CD4-positive, alpha-beta T cell (primary cell): ENCODE measurements at regions not wholly inside any gene's neighbourhood (a gene's known extent, or its start where the extent isn't known, plus 50 kb on each side); places are given as distances from the start of the nearest gene placed in this dataset.

Experiments used
- ATAC-seq: fragments of 200-7000 bp; cut with Tn5 transposase; one replicate; pipeline ENCODE4 v1.10.0; 2022; ENCODE audit warnings: mild to moderate bottlenecking; ENCODE audit not compliant: poor library complexity
- CTCF ChIA-PET: fragments of 350-600 bp; sonication (Branson Sonifier 250); formaldehyde crosslinking; loops from one replicate; lab custom pipeline; 2021; ENCODE audit warnings: antibody characterized with exemption, inconsistent platforms; lab: Charles Lee
- POLR2A ChIA-PET: fragments of 350-600 bp; sonication (Branson Sonifier 250); formaldehyde crosslinking; loops from one replicate; lab custom pipeline; 2021; ENCODE audit warnings: antibody characterized with exemption, inconsistent platforms; lab: Charles Lee
- DNase-seq, 14 experiments: peaks; one replicate each; pipeline ENCODE4 v3.0.0-alpha.2; 2013 to 2020; ENCODE audit warnings: mixed read lengths in 2 of 14
- H3K27ac ChIP-seq, 2 donors: one replicate each; pipeline versions ENCODE4 v1.5.1 to v1.7.0; 2013; ENCODE audit warnings: low read length in 2 of 2, low read depth in 1 of 2, mild to moderate bottlenecking in 1 of 2
- H3K27me3 ChIP-seq, 2 experiments: 1 replicate in 1 of 2; 2 replicates in 1 of 2; pipeline versions ENCODE4 v1.6.1 to v1.7.0; 2013; ENCODE audit warnings: low read length in 2 of 2, control low read depth in 1 of 2, mild to moderate bottlenecking in 1 of 2, moderate library complexity in 1 of 2; ENCODE audit not compliant: insufficient read depth in 2 of 2, control insufficient read depth in 1 of 2
- H3K36me3 ChIP-seq: one replicate; pipeline ENCODE4 v1.6.1; 2013; ENCODE audit warnings: low read length, control low read depth; ENCODE audit not compliant: insufficient read depth
- H3K4me1 ChIP-seq: one replicate; pipeline ENCODE4 v1.6.1; 2013; ENCODE audit warnings: low read length, control low read depth; ENCODE audit not compliant: insufficient read depth
- H3K4me3 ChIP-seq: one replicate; pipeline ENCODE4 v1.5.1; 2013; ENCODE audit warnings: mild to moderate bottlenecking, low read length, moderate library complexity
- H3K9me3 ChIP-seq, 2 experiments: 1 replicate in 1 of 2; 2 replicates in 1 of 2; pipeline versions ENCODE4 v1.6.1 to v1.7.0; 2013; ENCODE audit warnings: low read length in 2 of 2, mild to moderate bottlenecking in 2 of 2, control low read depth in 1 of 2, moderate library complexity in 1 of 2; ENCODE audit not compliant: control insufficient read depth in 1 of 2, insufficient read depth in 1 of 2
- H3K27ac Mint-ChIP-seq: one replicate; pipeline ENCODE4 v1.8.0; 2020; ENCODE audit warnings: mixed read lengths
- H3K27me3 Mint-ChIP-seq: one replicate; pipeline ENCODE4 v1.8.0; 2021; ENCODE audit warnings: mixed read lengths
- H3K36me3 Mint-ChIP-seq: one replicate; pipeline ENCODE4 v1.8.0; 2021; ENCODE audit warnings: low read depth, mixed read lengths
- H3K4me1 Mint-ChIP-seq: one replicate; pipeline ENCODE4 v1.8.0; 2021; ENCODE audit warnings: low read depth, mixed read lengths
- H3K4me3 Mint-ChIP-seq: one replicate; pipeline ENCODE4 v1.8.0; 2020; ENCODE audit warnings: mild to moderate bottlenecking, mixed read lengths
- H3K9me3 Mint-ChIP-seq: one replicate; pipeline ENCODE4 v1.8.0; 2020; ENCODE audit warnings: mixed read lengths
- CTCF ChIP-seq: fragments of 200-600 bp; IDR thresholded peaks from one replicate; pipeline ENCODE4 v1.8.0; 2022; ENCODE audit warnings: antibody characterized with exemption, mild to moderate bottlenecking
- intact Hi-C, 2 experiments: fragments of 100-400 bp; cut with DNase I in 1 of 2; cut with micrococcal nuclease in 1 of 2; formaldehyde crosslinking; loops; one replicate each; pipeline versions ENCODE4 v1.15.1 to v1.9.0; 2023 to 2025; cut with DNase I, micrococcal nuclease

- Histone ChIP-seq H3K27me3 (no peaks in the 10 kb centered on the region), H3K27ac (no peak overlapping the region), H3K36me3 (no peaks in the 10 kb centered on the region), H3K9me3 (peaks cover 0 to 12% of the 10 kb centered on the region in 2 experiments), H3K4me1 (no peaks in the 10 kb centered on the region), H3K4me3 (no peak overlapping the region)
- ChIA-PET CTCF (no interaction called here), POLR2A (interaction anchor here (0.6 kb wide), 1 partner anchor 20 kb away, joined by 3 read pairs; no protein-coding TSS in a partner anchor)
- no peak for DNase-seq
- no peak for ATAC-seq
- no peak overlapping the region for H3K4me3 Mint-ChIP-seq
- no peak overlapping the region for H3K27ac Mint-ChIP-seq
- TF ChIP-seq CTCF = no peak
- H3K36me3 Mint-ChIP-seq = no peaks in the 10 kb centered on the region
- intact Hi-C loops = no loop called here
- H3K4me1 Mint-ChIP-seq = no peaks in the 10 kb centered on the region
- no peaks in the 10 kb centered on the region for H3K27me3 Mint-ChIP-seq
- peaks cover 10% of the 10 kb centered on the region for H3K9me3 Mint-ChIP-seq
These were observed 540.2 kb upstream of the TMEM132C start for GRCh38 chr12:127726671-127727315.

- intact Hi-C loops = no loop called here
- no peaks in the 10 kb centered on the region for H3K27me3 ChIP-seq
- no peak overlapping the region for H3K4me3 Mint-ChIP-seq
- H3K27ac Mint-ChIP-seq = no peak overlapping the region
- no peak overlapping the region for H3K4me3 ChIP-seq
- no peaks in the 10 kb centered on the region for H3K36me3 ChIP-seq
- H3K4me1 ChIP-seq = no peaks in the 10 kb centered on the region
- POLR2A ChIA-PET = no interaction called here
- H3K27me3 Mint-ChIP-seq = no peaks in the 10 kb centered on the region
- ATAC-seq = no peak
- TF ChIP-seq CTCF = no peak
- no peaks in the 10 kb centered on the region for H3K4me1 Mint-ChIP-seq
- H3K9me3 Mint-ChIP-seq = peaks cover 10% of the 10 kb centered on the region
- H3K9me3 ChIP-seq = peaks cover 0 to 4% of the 10 kb centered on the region in 2 experiments
- DNase-seq = no peak
- CTCF ChIA-PET = no interaction called here
- no peaks in the 10 kb centered on the region for H3K36me3 Mint-ChIP-seq
- H3K27ac ChIP-seq = no peak overlapping the region
These were observed 538.7 kb upstream of the TMEM132C start for GRCh38 chr12:127728285-127728684.

GRCh38 chr12:127728729-127729128 lies 538.2 kb upstream of the TMEM132C start:
- intact Hi-C loops = no loop called here

More at GRCh38 chr12:127728729-127729128, 538.2 kb upstream of the TMEM132C start:
- ATAC-seq = no peak
- H3K4me3 ChIP-seq = no peak overlapping the region
- no peaks in the 10 kb centered on the region for H3K27me3 ChIP-seq
- peaks cover 10% of the 10 kb centered on the region for H3K9me3 Mint-ChIP-seq
- peaks cover 0 to 4% of the 10 kb centered on the region in 2 experiments for H3K9me3 ChIP-seq
- no peak overlapping the region for H3K27ac Mint-ChIP-seq
- no peak overlapping the region for H3K27ac ChIP-seq
- H3K27me3 Mint-ChIP-seq = no peaks in the 10 kb centered on the region
- no peak overlapping the region for H3K4me3 Mint-ChIP-seq
- H3K4me1 ChIP-seq = no peaks in the 10 kb centered on the region
- ChIA-PET POLR2A (no interaction called here), CTCF (no interaction called here)
- H3K36me3 ChIP-seq = no peaks in the 10 kb centered on the region
- H3K4me1 Mint-ChIP-seq = no peaks in the 10 kb centered on the region
- H3K36me3 Mint-ChIP-seq = no peaks in the 10 kb centered on the region
- no peak for DNase-seq
- no peak for TF ChIP-seq CTCF
